ENCODE measurements at regions not wholly inside any gene's neighbourhood (a gene's known extent, or its start where the extent isn't known, plus 50 kb on each side); places are given as distances from the start of the nearest gene placed in this dataset.

DNA sequence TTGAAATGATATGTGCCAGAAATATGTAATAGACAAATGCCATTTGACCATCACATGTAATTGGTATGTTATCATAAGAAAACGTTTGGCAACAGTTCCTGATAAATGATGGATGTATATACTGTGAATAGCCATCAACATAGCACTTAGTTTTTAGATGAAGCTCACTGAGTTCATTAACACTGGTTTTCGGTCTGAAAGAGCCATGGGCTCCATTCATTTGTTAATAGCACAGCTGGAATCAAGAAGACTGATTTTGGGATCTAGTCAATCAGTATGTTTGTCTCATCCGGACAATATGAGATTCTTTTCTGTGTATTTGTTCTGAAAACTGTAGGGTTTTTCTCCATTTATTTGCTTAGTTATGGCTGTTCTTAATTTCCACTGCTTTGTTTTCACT, 413.5 kb upstream of the CLINT1 start:
- TF ChIP-seq EZH2phosphoT487 (IDR thresholded peaks at IDR 0.05; ENCODE audit: borderline replicate concordance, low read depth, low read length) (no peak), CTCF (conservative IDR thresholded peaks at IDR 0.05; ENCODE audit: low read length) (no peak)
